GM12878 (cell line): ENCODE measurements at regions not wholly inside any gene's neighbourhood (a gene's known extent, or its start where the extent isn't known, plus 50 kb on each side); places are given as distances from the start of the nearest gene placed in this dataset.

ENCODE experiments used
- E2F4 ChIP-seq: IDR thresholded peaks from 2 replicates; pipeline ENCODE4 v1.6.1; 2012; ENCODE audit warnings: low read depth, low read length, improper control_type of control experiment
- ELK1 ChIP-seq: IDR thresholded peaks from 2 replicates; pipeline ENCODE4 v1.6.1; 2012; ENCODE audit warnings: low read depth, low read length, improper control_type of control experiment
- HCFC1 ChIP-seq: fragments of 150-350 bp; IDR thresholded peaks from 2 replicates; pipeline ENCODE4 v1.6.1; 2014; ENCODE audit warnings: low read length
- HDGF ChIP-seq: fragments of 450-650 bp; IDR thresholded peaks from 2 replicates; pipeline ENCODE4 v1.6.1; 2016; ENCODE audit warnings: antibody characterized with exemption
- ZNF24 ChIP-seq: fragments of 450-650 bp; IDR thresholded peaks from 2 replicates; pipeline ENCODE4 v1.6.1; 2017; ENCODE audit warnings: antibody characterized with exemption, mild to moderate bottlenecking
- ZNF592 ChIP-seq: fragments of 450-650 bp; IDR thresholded peaks from 2 replicates; pipeline ENCODE4 v1.6.1; 2017; ENCODE audit warnings: mild to moderate bottlenecking, moderate library complexity

GRCh38 chr9:129437626-129438323 is 183.1 kb downstream of the C9orf50 start (continued):
- no peak for TF ChIP-seq ZNF592
- TF ChIP-seq E2F4, result no peak
- no peak for TF ChIP-seq ZNF24
- no peak for TF ChIP-seq HDGF
- TF ChIP-seq HCFC1, result no peak
- no peak for TF ChIP-seq ELK1
